ENCODE measurements at regions not wholly inside any gene's neighbourhood (a gene's known extent, or its start where the extent isn't known, plus 50 kb on each side); places are given as distances from the start of the nearest gene placed in this dataset.
A peak's percentile ranks its signal among the peaks of the same experiment; 100 is the strongest.

DNA sequence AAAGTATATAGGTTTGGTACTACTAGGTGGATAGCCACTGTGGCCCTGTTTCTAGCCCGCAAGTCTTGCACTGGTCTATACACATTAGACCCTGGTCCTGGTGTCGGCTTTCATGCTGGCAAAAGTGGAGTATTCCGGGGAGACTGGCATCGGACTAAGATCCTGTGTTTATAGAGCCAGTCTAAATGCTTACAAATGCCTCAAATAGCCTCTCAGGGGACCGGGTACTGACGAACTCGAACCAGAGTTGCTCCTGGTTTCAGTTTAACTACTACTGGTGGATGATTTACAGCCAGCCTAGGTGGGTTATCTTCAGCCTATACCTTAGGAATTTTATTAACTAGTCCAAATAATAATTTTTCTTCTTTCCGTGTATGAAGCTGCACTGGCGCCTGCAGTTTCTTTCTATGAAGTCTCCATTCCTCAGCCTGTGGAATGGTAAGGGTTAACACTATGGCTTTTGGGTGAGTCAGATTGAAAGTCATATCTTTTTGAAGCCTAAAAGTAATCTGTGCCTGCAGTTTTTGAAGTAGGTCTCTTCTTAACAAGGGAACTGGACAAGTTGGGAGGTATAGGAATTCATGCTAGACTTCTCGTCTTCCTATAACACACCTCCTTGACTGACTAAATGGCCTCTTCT is 51.3 kb downstream of the OR10H4 start:
- H3K27ac ChIP-seq (ENCODE audit: low read length): no peak overlapping the region
- no peaks in the 10 kb centered on the region for H3K9me3 ChIP-seq (ENCODE audit: control insufficient read depth in 2 of 2, low read length in 2 of 2)
- no peaks in the 10 kb centered on the region for H3K36me3 ChIP-seq (ENCODE audit: control insufficient read depth in 2 of 2, insufficient read depth in 2 of 2, low read length in 2 of 2)
- no peak overlapping the region for H3K9ac ChIP-seq (ENCODE audit: low read length in 2 of 2)
- peak overlapping the region in 1 of 2 donors; percentile 8 for H3K4me3 ChIP-seq (ENCODE audit: low read length in 2 of 2)
- no peaks in the 10 kb centered on the region for H3K27me3 ChIP-seq (ENCODE audit: control insufficient read depth in 1 of 2, insufficient read depth in 2 of 2, low read length in 2 of 2)
- peaks cover 24% of the 10 kb centered on the region for H3K4me1 ChIP-seq (ENCODE audit: control insufficient read depth, insufficient read depth, low read length)

DNA sequence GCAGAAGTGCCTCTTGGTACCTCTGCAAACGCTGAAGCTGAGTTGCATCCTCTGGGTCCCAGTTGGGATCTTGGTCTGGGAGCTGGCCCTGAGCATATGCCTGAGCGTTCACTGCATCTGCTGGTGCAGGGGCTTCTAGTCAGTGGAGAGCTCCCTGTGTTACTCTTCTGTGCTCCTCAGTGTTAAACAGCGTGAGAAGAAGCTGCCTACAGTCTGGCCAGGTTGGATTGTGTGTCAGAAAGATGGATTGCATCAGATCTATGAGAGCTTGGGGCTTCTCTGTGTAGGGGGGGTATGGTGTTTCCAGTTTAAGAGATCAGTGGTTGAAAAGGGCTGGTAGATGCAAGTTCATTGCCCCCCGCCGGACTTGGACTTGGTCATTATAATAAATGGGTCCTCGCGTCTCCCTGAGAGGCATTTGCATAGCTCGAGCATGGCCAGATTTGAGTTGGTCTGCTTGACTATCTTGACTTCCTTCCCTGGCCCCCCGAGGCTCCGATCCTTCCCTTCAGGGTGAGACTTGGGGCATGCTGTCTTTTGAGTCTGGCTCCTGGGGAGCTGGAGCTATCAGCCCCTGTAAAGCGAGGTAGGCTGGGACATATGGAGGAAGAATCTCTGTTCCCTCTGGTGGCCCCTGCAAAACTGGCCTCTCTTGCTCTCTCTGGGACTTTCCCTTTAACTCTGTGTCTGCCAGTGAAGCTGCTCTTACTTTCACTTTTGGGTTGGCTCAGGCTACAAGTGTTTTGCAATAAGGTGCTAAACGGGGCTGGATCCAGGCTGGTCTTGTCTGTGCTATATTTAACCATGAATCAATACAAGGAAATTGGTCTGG is 52.9 kb downstream of the OR10H4 start:
- Histone ChIP-seq H3K36me3 (ENCODE audit: control insufficient read depth in 2 of 2, insufficient read depth in 2 of 2, low read length in 2 of 2) (no peaks in the 10 kb centered on the region), H3K4me1 (ENCODE audit: control insufficient read depth, insufficient read depth, low read length) (peaks cover 24% of the 10 kb centered on the region), H3K4me3 (ENCODE audit: low read length in 2 of 2) (peak overlapping the region; percentile 70 to 75), H3K27me3 (ENCODE audit: control insufficient read depth in 1 of 2, insufficient read depth in 2 of 2, low read length in 2 of 2) (no peaks in the 10 kb centered on the region), H3K9me3 (ENCODE audit: control insufficient read depth in 2 of 2, low read length in 2 of 2) (no peaks in the 10 kb centered on the region), H3K9ac (ENCODE audit: low read length in 2 of 2) (peak overlapping the region; percentile 60 to 62), H3K27ac (ENCODE audit: low read length) (no peak overlapping the region)

DNA sequence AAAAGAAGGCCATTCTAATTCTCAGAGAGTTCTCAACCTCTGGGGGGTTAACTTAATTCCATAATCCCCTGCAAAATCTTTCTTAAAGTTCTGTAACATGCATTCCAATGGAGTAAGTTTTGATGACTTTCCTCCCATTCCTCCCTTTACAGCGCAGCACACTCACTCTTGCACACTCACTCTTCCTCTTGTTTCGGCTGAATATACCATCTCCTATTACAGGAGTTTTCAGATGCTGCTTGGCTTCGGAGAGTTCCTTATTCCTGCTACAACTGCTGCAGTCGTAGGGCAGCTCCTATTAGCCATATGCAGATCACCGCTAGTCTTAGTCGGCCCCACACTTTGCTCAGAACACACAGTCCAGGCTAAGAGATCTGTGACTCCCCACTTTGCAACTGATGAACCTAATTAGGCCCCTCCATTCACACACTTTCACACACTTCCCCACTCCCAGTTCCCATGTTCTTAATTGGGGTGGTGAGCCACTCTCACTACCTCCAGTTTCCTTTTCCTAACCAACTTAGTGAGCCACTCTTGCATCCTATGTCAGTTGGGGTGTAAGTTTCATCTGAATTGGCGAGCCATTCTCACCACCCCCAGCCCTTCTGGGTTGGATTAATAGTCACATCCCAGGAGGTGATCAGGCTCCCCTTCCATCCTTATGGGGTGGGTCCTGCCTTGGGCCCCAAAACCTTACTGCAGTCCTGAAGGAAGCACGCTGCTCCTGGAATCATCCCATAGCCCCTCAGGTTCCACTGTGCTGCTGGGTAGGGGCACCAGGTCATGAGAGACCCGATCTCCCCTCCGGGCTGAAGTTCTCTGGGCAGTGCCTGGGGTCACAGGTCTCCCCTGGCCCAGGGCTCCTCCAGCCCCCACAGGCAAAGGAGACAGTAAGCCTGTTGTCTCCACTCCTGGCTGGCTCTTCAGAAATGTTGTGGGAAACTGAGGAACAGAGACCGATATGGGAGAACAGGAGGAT is 53.9 kb downstream of the OR10H4 start:
- peak overlapping the region; percentile 70 to 75 for H3K4me3 ChIP-seq (ENCODE audit: low read length in 2 of 2)
- no peaks in the 10 kb centered on the region for H3K36me3 ChIP-seq (ENCODE audit: control insufficient read depth in 2 of 2, insufficient read depth in 2 of 2, low read length in 2 of 2)
- H3K4me1 ChIP-seq (ENCODE audit: control insufficient read depth, insufficient read depth, low read length): peaks cover 24% of the 10 kb centered on the region
- no peaks in the 10 kb centered on the region for H3K27me3 ChIP-seq (ENCODE audit: control insufficient read depth in 1 of 2, insufficient read depth in 2 of 2, low read length in 2 of 2)
- peak overlapping the region; percentile 60 to 62 for H3K9ac ChIP-seq (ENCODE audit: low read length in 2 of 2)
- no peaks in the 10 kb centered on the region for H3K9me3 ChIP-seq (ENCODE audit: control insufficient read depth in 2 of 2, low read length in 2 of 2)
- H3K27ac ChIP-seq (ENCODE audit: low read length): no peak overlapping the region

DNA sequence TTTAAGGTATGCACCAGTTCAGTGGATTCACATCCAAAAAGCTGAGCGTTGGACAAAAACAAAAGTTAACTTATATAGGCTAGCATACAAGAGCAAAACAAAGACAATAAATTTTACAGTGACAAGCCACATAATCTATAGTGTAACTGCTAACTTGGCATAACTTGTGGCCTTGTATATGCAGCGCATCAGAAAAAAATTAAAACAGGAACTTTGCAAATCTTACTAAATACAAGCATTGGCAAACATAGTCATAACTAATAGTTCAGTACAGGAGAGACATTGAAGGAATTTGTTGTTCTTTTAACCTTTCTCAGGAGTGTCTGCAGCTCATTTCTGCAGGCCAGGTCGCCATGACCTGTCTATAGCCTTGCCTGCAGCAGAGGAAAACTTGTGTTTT is 54.6 kb downstream of the OR10H4 start:
- Histone ChIP-seq H3K27ac (ENCODE audit: low read length) (no peak overlapping the region), H3K9me3 (ENCODE audit: control insufficient read depth in 2 of 2, low read length in 2 of 2) (no peaks in the 10 kb centered on the region), H3K4me3 (ENCODE audit: low read length in 2 of 2) (no peak overlapping the region), H3K27me3 (ENCODE audit: control insufficient read depth in 1 of 2, insufficient read depth in 2 of 2, low read length in 2 of 2) (no peaks in the 10 kb centered on the region), H3K9ac (ENCODE audit: low read length in 2 of 2) (no peak overlapping the region), H3K4me1 (ENCODE audit: control insufficient read depth, insufficient read depth, low read length) (peaks cover 24% of the 10 kb centered on the region), H3K36me3 (ENCODE audit: control insufficient read depth in 2 of 2, insufficient read depth in 2 of 2, low read length in 2 of 2) (no peaks in the 10 kb centered on the region)

DNA sequence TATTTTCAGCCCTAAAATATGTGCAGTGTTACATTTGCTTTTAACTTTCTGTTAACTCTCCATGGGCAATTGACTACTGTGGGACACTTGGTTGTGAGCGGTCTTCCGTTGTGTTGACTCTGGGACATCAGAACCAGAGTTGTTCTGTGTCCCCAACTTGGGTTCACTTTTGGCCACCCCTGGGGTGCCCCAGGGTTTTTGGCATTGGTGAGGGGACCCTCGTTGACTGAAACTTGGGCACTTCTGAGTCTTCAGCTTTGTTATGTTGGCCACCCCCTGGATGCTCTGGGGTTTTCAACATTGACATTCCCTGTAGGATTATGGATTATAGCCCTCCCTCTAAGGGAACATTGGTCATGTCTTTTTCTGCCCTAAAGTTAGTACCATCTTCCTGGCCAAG is 57.1 kb downstream of the OR10H4 start:
- Histone ChIP-seq H3K9me3 (ENCODE audit: control insufficient read depth in 2 of 2, low read length in 2 of 2) (no peaks in the 10 kb centered on the region), H3K27ac (ENCODE audit: low read length) (no peak overlapping the region), H3K36me3 (ENCODE audit: control insufficient read depth in 2 of 2, insufficient read depth in 2 of 2, low read length in 2 of 2) (no peaks in the 10 kb centered on the region)

DNA sequence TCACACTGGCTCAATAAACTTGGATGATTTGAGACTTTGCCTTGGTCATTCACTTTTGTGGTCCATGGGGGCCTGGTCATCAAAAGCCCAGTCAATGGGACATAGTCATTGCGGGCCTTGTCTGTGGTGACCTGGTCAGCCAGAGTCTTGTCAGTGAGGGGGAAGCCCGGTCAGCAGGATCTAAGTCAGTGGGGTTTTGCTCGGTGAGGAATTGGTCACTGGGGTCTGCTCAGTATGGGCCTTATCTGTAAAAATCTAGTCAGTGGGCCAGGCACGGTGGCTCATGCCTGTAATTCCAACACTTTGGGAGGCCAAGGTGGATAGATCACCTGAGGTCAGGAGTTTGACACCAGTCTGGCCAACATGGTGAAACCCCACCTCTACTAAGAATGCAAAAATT is 63.7 kb upstream of the TPM4 start:
- Histone ChIP-seq H3K9ac (ENCODE audit: low read length in 2 of 2) (no peak overlapping the region), H3K27me3 (ENCODE audit: control insufficient read depth in 1 of 2, insufficient read depth in 2 of 2, low read length in 2 of 2) (no peaks in the 10 kb centered on the region), H3K36me3 (ENCODE audit: control insufficient read depth in 2 of 2, insufficient read depth in 2 of 2, low read length in 2 of 2) (no peaks in the 10 kb centered on the region), H3K9me3 (ENCODE audit: control insufficient read depth in 2 of 2, low read length in 2 of 2) (no peaks in the 10 kb centered on the region), H3K4me3 (ENCODE audit: low read length in 2 of 2) (no peak overlapping the region), H3K4me1 (ENCODE audit: control insufficient read depth, insufficient read depth, low read length) (no peaks in the 10 kb centered on the region), H3K27ac (ENCODE audit: low read length) (no peak overlapping the region)

More for the DNA sequence above, 57.1 kb downstream of the OR10H4 start:
- H3K9ac ChIP-seq (ENCODE audit: low read length in 2 of 2): no peak overlapping the region
- H3K27me3 ChIP-seq (ENCODE audit: control insufficient read depth in 1 of 2, insufficient read depth in 2 of 2, low read length in 2 of 2): no peaks in the 10 kb centered on the region
- H3K4me3 ChIP-seq (ENCODE audit: low read length in 2 of 2): no peak overlapping the region
- peaks cover 17% of the 10 kb centered on the region for H3K4me1 ChIP-seq (ENCODE audit: control insufficient read depth, insufficient read depth, low read length)

DNA sequence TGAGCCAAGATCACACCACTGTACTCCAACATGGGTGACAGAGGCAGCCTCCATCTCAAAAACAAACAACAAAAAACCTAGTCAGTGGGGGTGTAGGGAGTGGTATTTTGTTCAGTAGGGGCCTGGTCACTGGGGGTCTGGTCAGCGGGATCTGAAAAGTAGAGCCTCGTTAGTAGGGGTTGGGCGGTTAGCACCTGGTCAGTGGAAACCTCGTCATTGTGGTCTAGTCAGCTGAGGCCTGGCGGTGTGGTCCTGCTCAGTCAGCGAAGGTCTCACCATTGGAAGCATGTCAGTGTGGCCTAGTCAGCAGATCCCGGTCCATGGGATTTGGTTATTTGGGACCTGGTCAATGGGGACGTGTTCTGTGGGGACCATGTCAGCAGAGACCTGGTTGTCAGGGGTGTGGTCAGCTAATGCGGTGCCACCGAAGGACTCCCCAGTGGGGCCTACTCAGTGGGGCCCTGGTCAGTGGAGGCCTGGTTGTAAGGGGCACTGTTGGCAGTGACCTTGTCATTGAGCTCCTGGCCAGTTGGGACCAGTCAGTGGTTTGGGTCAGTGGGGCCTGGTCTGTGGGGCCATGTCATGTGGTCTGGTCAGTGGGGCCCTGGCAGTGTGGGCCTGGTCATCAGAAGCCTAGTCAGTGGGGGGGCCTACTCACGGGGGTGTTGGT is 63.0 kb upstream of the TPM4 start:
- no peak overlapping the region for H3K9ac ChIP-seq (ENCODE audit: low read length in 2 of 2)
- H3K4me3 ChIP-seq (ENCODE audit: low read length in 2 of 2): no peak overlapping the region
- H3K27me3 ChIP-seq (ENCODE audit: control insufficient read depth in 1 of 2, insufficient read depth in 2 of 2, low read length in 2 of 2): no peaks in the 10 kb centered on the region
- H3K27ac ChIP-seq (ENCODE audit: low read length): no peak overlapping the region
- no peaks in the 10 kb centered on the region for H3K9me3 ChIP-seq (ENCODE audit: control insufficient read depth in 2 of 2, low read length in 2 of 2)
- H3K4me1 ChIP-seq (ENCODE audit: control insufficient read depth, insufficient read depth, low read length): no peaks in the 10 kb centered on the region
- H3K36me3 ChIP-seq (ENCODE audit: control insufficient read depth in 2 of 2, insufficient read depth in 2 of 2, low read length in 2 of 2): no peaks in the 10 kb centered on the region

DNA sequence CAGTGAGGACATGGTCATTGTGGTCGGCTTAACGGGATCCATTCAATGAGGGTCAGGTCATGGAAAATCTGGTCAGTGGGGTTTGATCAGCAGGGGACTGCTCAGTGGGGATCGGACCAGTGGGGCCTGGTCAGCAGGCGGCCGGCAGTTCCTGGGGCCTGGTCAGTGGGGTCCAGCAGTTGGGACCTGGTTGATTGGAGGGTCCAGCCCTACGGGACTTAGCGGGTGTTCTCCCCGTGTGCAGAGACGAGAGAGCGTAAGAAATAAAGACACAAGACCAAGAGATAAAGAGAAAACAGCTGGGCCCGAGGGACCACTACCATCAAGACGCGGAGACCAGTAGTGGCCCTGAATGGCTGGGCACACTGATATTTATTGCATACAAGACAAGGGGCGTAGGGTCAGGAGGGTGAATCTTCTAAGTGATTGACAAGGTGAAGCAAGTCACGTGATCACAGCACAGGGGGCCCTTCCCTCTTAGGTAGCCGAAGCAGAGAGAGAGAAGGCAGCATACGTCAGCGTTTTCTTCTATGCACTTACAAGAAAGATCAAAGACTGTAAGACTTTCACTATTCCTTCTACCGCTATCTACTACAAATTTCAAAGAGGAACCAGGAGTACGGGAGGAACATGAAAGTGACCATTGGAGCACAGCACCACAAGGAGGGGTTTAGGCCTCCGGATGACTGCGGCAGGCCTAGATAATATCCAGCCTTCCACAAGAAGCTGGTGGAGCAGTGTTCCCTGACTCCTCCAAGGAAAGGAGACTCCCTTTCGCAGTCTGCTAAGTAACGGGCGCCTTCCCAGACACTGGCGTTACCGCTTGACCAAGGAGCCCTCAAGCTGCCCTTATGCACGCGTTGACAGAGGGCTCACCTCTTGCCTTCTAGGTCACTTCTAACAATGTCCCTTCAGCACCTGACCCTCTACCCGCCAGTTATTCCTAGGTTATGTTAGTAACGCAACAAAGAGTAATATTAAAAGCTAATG is 62.1 kb upstream of the TPM4 start:
- Histone ChIP-seq H3K36me3 (ENCODE audit: control insufficient read depth in 2 of 2, insufficient read depth in 2 of 2, low read length in 2 of 2) (no peaks in the 10 kb centered on the region), H3K4me3 (ENCODE audit: low read length in 2 of 2) (no peak overlapping the region), H3K4me1 (ENCODE audit: control insufficient read depth, insufficient read depth, low read length) (no peaks in the 10 kb centered on the region), H3K9me3 (ENCODE audit: control insufficient read depth in 2 of 2, low read length in 2 of 2) (no peaks in the 10 kb centered on the region), H3K9ac (ENCODE audit: low read length in 2 of 2) (no peak overlapping the region), H3K27me3 (ENCODE audit: control insufficient read depth in 1 of 2, insufficient read depth in 2 of 2, low read length in 2 of 2) (no peaks in the 10 kb centered on the region), H3K27ac (ENCODE audit: low read length) (no peak overlapping the region)

DNA sequence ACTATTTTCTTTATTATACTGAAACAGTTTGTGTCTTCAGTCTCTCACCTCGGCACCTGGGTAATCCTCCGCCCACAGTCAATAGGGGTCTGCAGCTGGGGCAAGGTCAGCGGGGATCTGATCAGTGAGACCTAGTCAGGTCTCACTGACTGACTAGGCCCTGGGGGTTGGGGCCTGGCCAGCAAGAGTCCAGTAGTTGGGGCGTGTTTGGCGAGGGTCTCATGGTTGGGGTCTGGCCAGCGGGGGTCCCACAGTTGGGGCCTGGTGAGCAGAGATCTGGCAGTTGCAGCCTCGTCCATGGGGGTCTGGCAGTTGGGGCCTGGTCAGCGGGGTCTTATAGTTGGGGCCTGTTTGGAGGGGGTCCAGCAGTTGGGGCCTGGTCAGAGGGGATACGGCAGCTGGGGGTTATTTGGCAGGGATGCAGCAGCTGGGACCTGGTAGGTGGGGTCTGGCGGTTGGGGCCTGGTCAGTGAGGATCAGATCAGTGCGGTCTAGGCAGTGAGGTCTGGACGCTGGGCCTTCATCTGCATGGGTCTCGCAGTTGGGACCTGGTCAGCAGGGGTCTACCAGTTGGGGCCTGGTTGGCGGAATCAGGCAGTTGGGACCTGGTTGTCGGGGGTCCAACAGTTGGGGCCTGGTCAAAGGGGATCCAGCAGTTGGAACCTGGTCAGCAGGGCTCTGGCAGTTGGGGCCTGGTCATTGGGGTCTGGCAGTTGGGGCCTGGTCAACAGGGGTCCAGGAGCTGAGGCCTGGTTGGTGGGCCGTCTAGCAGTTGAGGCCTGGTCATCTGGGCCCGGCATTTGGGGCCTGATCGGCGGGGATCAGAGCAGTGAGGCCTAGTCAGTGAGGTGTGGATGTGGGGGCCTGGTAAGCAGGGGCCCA is 61.1 kb upstream of the TPM4 start:
- no peaks in the 10 kb centered on the region for H3K27me3 ChIP-seq (ENCODE audit: control insufficient read depth in 1 of 2, insufficient read depth in 2 of 2, low read length in 2 of 2)
- H3K9ac ChIP-seq (ENCODE audit: low read length in 2 of 2): no peak overlapping the region
- H3K9me3 ChIP-seq (ENCODE audit: control insufficient read depth in 2 of 2, low read length in 2 of 2): no peaks in the 10 kb centered on the region
- H3K4me1 ChIP-seq (ENCODE audit: control insufficient read depth, insufficient read depth, low read length): no peaks in the 10 kb centered on the region
- no peaks in the 10 kb centered on the region for H3K36me3 ChIP-seq (ENCODE audit: control insufficient read depth in 2 of 2, insufficient read depth in 2 of 2, low read length in 2 of 2)
- H3K27ac ChIP-seq (ENCODE audit: low read length): no peak overlapping the region
- H3K4me3 ChIP-seq (ENCODE audit: low read length in 2 of 2): no peak overlapping the region
